ENCODE measurements at regions not wholly inside any gene's neighbourhood (a gene's known extent, or its start where the extent isn't known, plus 50 kb on each side); places are given as distances from the start of the nearest gene placed in this dataset.
"Not testable (repeated sequence)": the region's sequence is repeated elsewhere in the genome, so short reads cannot be mapped to it uniquely, and the experiment has no call there.

DNA sequence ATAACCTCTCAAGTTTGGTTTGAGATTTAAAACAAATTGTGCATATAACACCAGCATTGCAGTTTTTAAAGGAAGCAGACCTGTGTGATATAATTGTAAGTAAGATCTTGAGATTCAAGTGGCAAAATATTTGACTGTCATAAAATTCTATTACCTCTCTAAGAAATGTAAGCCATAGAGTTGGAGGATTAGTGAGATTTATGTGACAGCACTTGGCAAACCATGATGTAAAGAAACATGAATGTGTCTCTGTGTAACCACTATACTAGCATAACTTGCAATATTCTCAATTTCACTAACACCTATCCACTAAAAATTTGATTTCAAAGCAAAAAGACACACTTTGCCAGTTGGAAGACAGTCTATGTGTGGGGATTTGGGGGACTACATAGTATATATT, 190.2 kb upstream of the SSTR4 start:
- no peak overlapping the region for H3K4me3 ChIP-seq (ENCODE audit: low read depth, low read length)
- no peak for DNase-seq
- H3K27ac ChIP-seq = no peak overlapping the region
- TF ChIP-seq, protein P1, sequence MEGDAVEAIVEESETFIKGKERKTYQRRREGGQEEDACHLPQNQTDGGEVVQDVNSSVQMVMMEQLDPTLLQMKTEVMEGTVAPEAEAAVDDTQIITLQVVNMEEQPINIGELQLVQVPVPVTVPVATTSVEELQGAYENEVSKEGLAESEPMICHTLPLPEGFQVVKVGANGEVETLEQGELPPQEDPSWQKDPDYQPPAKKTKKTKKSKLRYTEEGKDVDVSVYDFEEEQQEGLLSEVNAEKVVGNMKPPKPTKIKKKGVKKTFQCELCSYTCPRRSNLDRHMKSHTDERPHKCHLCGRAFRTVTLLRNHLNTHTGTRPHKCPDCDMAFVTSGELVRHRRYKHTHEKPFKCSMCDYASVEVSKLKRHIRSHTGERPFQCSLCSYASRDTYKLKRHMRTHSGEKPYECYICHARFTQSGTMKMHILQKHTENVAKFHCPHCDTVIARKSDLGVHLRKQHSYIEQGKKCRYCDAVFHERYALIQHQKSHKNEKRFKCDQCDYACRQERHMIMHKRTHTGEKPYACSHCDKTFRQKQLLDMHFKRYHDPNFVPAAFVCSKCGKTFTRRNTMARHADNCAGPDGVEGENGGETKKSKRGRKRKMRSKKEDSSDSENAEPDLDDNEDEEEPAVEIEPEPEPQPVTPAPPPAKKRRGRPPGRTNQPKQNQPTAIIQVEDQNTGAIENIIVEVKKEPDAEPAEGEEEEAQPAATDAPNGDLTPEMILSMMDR (IDR thresholded peaks at IDR 0.05; ENCODE audit: low read depth, low read length, missing control alignments) = no peak
- in situ Hi-C loops (cut with HindIII; ENCODE audit: low pct_ligation_motif_present, low sequenced_read_pairs) = no loop called here
- H3K27me3 ChIP-seq (replicated peaks) = no peaks in the 10 kb centered on the region
- no peaks in the 10 kb centered on the region for H3K36me3 ChIP-seq (replicated peaks)

DNA sequence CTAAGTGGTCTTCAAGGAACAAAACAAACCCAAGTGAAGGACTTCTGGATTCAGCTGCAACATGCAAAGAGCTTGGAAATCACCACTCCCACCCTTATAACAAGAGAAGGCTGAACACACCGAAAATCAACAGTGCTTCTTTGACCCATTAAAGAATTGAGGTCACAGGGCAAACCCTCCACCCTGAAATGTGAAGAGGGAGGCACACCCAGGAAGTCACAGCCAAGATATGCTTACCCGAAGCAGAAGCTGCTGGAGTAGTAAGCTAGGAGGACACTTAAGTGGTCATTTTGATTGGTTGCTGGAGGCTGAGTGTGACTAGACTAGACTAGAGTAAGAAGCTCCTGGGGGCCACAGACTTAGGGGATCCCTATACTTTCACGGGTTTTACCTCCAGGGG, 188.2 kb upstream of the SSTR4 start:
- H3K27me3 ChIP-seq (replicated peaks) = no peaks in the 10 kb centered on the region
- in situ Hi-C loops (cut with HindIII; ENCODE audit: low pct_ligation_motif_present, low sequenced_read_pairs) = no loop called here

GRCh38 chr20:22848364-22848763, 186.7 kb upstream of the SSTR4 start:
- no peaks in the 10 kb centered on the region for H3K27me3 ChIP-seq (replicated peaks)
- H3K4me3 ChIP-seq (ENCODE audit: low read depth, low read length) = no peak overlapping the region
- in situ Hi-C loops (cut with HindIII; ENCODE audit: low pct_ligation_motif_present, low sequenced_read_pairs) = no loop called here
- TF ChIP-seq, protein P1 (IDR thresholded peaks at IDR 0.05; ENCODE audit: low read depth, low read length, missing control alignments) = no peak
- DNase-seq = no peak
- H3K27ac ChIP-seq = no peak overlapping the region
- H3K36me3 ChIP-seq (replicated peaks) = no peaks in the 10 kb centered on the region

More for the DNA sequence above, 188.2 kb upstream of the SSTR4 start:
- DNase-seq = no peak
- no peak overlapping the region for H3K4me3 ChIP-seq (ENCODE audit: low read depth, low read length)
- no peaks in the 10 kb centered on the region for H3K36me3 ChIP-seq (replicated peaks)
- no peak overlapping the region for H3K27ac ChIP-seq
- TF ChIP-seq, protein P1 (IDR thresholded peaks at IDR 0.05; ENCODE audit: low read depth, low read length, missing control alignments) = no peak

DNA sequence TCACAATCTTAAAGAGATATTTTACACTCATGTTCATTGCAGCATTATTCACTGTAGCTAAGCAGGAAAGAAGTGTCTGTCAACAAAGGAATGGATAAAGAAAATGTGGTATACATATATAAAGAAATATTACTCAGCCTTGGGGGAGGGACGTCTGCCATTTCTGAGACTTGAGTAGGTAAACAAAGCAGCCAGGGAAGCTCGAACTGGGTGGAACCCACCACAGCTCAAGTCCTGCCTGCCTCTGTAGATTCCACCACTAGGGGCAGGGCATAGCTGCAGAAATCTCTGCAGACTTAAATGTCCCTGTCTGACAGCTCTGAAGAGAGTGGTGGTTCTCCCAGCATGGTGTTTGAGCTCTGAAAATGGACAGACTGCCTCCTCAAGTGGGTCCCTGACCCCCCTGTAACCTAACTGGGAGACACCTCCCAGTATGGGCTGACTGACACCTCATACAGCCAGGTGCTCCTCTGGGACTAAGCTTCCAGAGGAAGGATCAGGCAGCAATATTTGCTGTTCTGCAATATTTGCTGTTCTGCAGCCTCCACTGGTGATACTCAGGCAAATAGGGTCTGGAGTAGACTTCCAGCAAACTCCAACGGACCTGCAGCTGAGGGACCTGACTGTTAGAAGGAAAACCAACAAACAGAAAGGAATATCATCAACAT, 183.3 kb upstream of the SSTR4 start:
- H3K36me3 ChIP-seq (replicated peaks); H3K4me3 ChIP-seq (ENCODE audit: low read depth, low read length); in situ Hi-C loops (cut with HindIII; ENCODE audit: low pct_ligation_motif_present, low sequenced_read_pairs); H3K27me3 ChIP-seq (replicated peaks); H3K27ac ChIP-seq: not testable (repeated sequence)
- TF ChIP-seq, protein P1 (IDR thresholded peaks at IDR 0.05; ENCODE audit: low read depth, low read length, missing control alignments) = peak; percentile 86
- peak; percentile 66 for DNase-seq

- H3K27ac ChIP-seq = no peak overlapping the region
- H3K4me3 ChIP-seq (ENCODE audit: low read depth, low read length) = no peak overlapping the region
- DNase-seq = peak; percentile 62
- in situ Hi-C loops (cut with HindIII; ENCODE audit: low pct_ligation_motif_present, low sequenced_read_pairs) = no loop called here
- no peaks in the 10 kb centered on the region for H3K27me3 ChIP-seq (replicated peaks)
- no peaks in the 10 kb centered on the region for H3K36me3 ChIP-seq (replicated peaks)
- TF ChIP-seq, protein P1 (IDR thresholded peaks at IDR 0.05; ENCODE audit: low read depth, low read length, missing control alignments) = peak; percentile 6
These were observed 173.7 kb upstream of the SSTR4 start for GRCh38 chr20:22861231-22861980.
